ENCODE measurements at regions not wholly inside any gene's neighbourhood (a gene's known extent, or its start where the extent isn't known, plus 50 kb on each side); places are given as distances from the start of the nearest gene placed in this dataset.

DNA sequence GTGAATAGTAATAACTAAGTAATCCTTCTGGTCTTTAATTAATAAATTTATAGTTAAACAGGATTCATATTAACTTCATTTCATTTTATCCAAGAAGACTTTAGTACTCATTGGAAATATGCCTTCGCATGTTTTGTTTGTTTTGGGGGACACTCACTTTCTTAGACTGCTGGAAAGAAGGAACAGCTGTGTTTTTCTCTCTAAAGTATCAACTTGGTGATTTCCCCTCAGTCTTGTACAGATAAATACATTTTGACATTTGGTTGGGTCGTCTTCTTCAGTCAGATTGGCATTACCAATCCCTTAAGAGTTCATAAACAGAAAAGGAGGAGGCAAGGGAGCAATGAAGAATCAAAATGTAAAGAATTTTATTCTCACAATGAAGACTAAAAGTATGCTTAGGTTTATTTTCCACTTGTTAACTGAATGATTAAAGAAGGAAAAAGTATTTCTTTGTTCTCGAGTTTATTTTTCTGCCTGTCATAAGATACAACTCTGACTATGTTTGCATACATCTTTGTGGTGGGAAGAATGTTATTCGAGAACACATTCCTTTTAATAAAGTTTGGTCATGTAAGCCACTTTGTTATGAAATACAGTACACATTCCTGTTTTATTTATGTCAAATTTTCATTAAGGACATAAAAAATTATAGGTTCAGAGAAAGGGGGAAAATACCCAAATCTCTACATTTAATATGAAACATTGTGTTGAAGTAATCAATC is 140.2 kb downstream of the GMNC start:
- H3K27me3 ChIP-seq (replicated peaks; ENCODE audit: insufficient read depth, low read depth, low read length, poor library complexity) = no peaks in the 10 kb centered on the region
- no peaks in the 10 kb centered on the region for H3K4me1 ChIP-seq (ENCODE audit: insufficient read depth, low read length, poor library complexity, severe bottlenecking)
- intact Hi-C loops (cut with micrococcal nuclease; ENCODE audit: unreplicated experiment) = no loop called here
- DNase-seq (ENCODE audit: low spot score) = no peak
- no peaks in the 10 kb centered on the region for H3K9me3 ChIP-seq (ENCODE audit: low read depth, low read length, poor library complexity, severe bottlenecking)
- BruUV-seq (replicated peaks) = no TSS peak
- no peak for TF ChIP-seq EZH2 (IDR thresholded peaks at IDR 0.05; ENCODE audit: borderline replicate concordance, low read depth, low read length, poor library complexity, severe bottlenecking)
- TF ChIP-seq, protein P1, sequence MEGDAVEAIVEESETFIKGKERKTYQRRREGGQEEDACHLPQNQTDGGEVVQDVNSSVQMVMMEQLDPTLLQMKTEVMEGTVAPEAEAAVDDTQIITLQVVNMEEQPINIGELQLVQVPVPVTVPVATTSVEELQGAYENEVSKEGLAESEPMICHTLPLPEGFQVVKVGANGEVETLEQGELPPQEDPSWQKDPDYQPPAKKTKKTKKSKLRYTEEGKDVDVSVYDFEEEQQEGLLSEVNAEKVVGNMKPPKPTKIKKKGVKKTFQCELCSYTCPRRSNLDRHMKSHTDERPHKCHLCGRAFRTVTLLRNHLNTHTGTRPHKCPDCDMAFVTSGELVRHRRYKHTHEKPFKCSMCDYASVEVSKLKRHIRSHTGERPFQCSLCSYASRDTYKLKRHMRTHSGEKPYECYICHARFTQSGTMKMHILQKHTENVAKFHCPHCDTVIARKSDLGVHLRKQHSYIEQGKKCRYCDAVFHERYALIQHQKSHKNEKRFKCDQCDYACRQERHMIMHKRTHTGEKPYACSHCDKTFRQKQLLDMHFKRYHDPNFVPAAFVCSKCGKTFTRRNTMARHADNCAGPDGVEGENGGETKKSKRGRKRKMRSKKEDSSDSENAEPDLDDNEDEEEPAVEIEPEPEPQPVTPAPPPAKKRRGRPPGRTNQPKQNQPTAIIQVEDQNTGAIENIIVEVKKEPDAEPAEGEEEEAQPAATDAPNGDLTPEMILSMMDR (conservative IDR thresholded peaks at IDR 0.05; ENCODE audit: low read depth, low read length) = no peak
- POLR2A ChIA-PET (ENCODE audit: low non-redundant PET) = no interaction called here
- H3K27ac ChIP-seq (ENCODE audit: low read depth, low read length, poor library complexity, severe bottlenecking) = no peak overlapping the region
- H3K36me3 ChIP-seq (ENCODE audit: insufficient read depth, low read length, poor library complexity, severe bottlenecking) = no peaks in the 10 kb centered on the region
- CTCF ChIA-PET = no interaction called here
- no peak overlapping the region for H3K4me3 ChIP-seq (ENCODE audit: low read depth, low read length, poor library complexity, severe bottlenecking)

DNA sequence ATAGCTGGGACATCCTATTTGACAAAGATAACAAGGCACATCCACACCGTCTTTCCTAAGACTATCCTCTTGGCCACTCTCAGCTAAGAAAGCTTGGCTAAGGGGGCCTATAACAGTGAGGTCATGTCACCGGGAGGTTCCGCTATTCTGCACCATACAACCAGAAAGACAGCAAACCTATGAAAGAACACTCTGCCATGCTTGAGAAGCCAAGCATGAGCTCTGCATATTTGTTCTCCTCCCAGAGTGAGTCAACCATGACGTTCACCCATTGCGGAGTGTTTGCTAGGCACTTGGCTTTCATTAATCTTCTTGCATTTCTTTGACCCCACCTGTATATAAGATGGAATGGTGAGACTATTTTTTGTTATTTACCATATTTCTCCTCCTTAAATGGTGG is 141.2 kb downstream of the GMNC start:
- TF ChIP-seq, protein P1 (conservative IDR thresholded peaks at IDR 0.05; ENCODE audit: low read depth, low read length) = no peak
- no peak for TF ChIP-seq EZH2 (IDR thresholded peaks at IDR 0.05; ENCODE audit: borderline replicate concordance, low read depth, low read length, poor library complexity, severe bottlenecking)
- DNase-seq (ENCODE audit: low spot score) = no peak
- no peak overlapping the region for H3K27ac ChIP-seq (ENCODE audit: low read depth, low read length, poor library complexity, severe bottlenecking)
- H3K27me3 ChIP-seq (replicated peaks; ENCODE audit: insufficient read depth, low read depth, low read length, poor library complexity) = no peaks in the 10 kb centered on the region
- no peaks in the 10 kb centered on the region for H3K4me1 ChIP-seq (ENCODE audit: insufficient read depth, low read length, poor library complexity, severe bottlenecking)
- no peaks in the 10 kb centered on the region for H3K36me3 ChIP-seq (ENCODE audit: insufficient read depth, low read length, poor library complexity, severe bottlenecking)
- H3K4me3 ChIP-seq (ENCODE audit: low read depth, low read length, poor library complexity, severe bottlenecking) = no peak overlapping the region
- ChIA-PET CTCF (no interaction called here), POLR2A (ENCODE audit: low non-redundant PET) (no interaction called here)
- H3K9me3 ChIP-seq (ENCODE audit: low read depth, low read length, poor library complexity, severe bottlenecking) = no peaks in the 10 kb centered on the region
- intact Hi-C loops (cut with micrococcal nuclease; ENCODE audit: unreplicated experiment) = no loop called here
- BruUV-seq (replicated peaks) = no TSS peak

DNA sequence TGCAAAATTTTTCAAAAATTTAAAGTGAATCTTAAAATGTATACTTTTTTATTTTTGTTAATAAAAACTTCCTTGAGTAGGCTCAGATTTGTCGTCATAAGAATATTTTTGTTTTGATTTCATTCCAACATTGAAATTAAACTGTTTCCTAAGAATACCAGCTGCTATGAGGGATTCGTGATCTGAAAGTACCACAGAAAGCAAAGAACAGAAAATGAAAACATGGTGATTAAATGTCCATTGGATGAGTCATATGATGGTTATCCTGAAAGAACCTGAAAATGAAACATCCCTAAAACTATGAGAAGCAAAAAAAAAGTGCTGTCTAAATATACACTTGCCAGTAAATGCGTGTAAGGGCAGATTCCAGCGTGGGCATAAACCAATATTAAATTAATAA is 143.8 kb downstream of the GMNC start:
- H3K4me3 ChIP-seq (ENCODE audit: low read depth, low read length, poor library complexity, severe bottlenecking) = no peak overlapping the region
- intact Hi-C loops (cut with micrococcal nuclease; ENCODE audit: unreplicated experiment) = loop anchor here (5.0 kb wide), 1 partner anchor 334 kb away; no protein-coding TSS in a partner anchor
- no peaks in the 10 kb centered on the region for H3K9me3 ChIP-seq (ENCODE audit: low read depth, low read length, poor library complexity, severe bottlenecking)
- no peak overlapping the region for H3K27ac ChIP-seq (ENCODE audit: low read depth, low read length, poor library complexity, severe bottlenecking)
- POLR2A ChIA-PET (ENCODE audit: low non-redundant PET) = no interaction called here
- BruUV-seq (replicated peaks) = no TSS peak
- no peaks in the 10 kb centered on the region for H3K36me3 ChIP-seq (ENCODE audit: insufficient read depth, low read length, poor library complexity, severe bottlenecking)
- no peak for DNase-seq (ENCODE audit: low spot score)
- H3K4me1 ChIP-seq (ENCODE audit: insufficient read depth, low read length, poor library complexity, severe bottlenecking) = no peaks in the 10 kb centered on the region
- no peaks in the 10 kb centered on the region for H3K27me3 ChIP-seq (replicated peaks; ENCODE audit: insufficient read depth, low read depth, low read length, poor library complexity)
- CTCF ChIA-PET = no interaction called here
- TF ChIP-seq EZH2 (IDR thresholded peaks at IDR 0.05; ENCODE audit: borderline replicate concordance, low read depth, low read length, poor library complexity, severe bottlenecking) = no peak
- TF ChIP-seq, protein P1 (conservative IDR thresholded peaks at IDR 0.05; ENCODE audit: low read depth, low read length) = no peak
